Activated CD4-positive, alpha-beta T cell treated with anti-CD3 and anti-CD28 coated beads, Interleukin-2, amount 50 U/mL, for 24 hours (primary cell): ENCODE measurements at regions not wholly inside any gene's neighbourhood (a gene's known extent, or its start where the extent isn't known, plus 50 kb on each side); places are given as distances from the start of the nearest gene placed in this dataset.
"Not testable (repeated sequence)": the region's sequence is repeated elsewhere in the genome, so short reads cannot be mapped to it uniquely, and the experiment has no call there.

Source experiments
- DNase-seq, 2 donors: peaks; one replicate each; pipeline ENCODE4 v3.0.0-alpha.2; 2020; ENCODE audit warnings: low read depth in 1 of 2, low spot score in 1 of 2

DNA sequence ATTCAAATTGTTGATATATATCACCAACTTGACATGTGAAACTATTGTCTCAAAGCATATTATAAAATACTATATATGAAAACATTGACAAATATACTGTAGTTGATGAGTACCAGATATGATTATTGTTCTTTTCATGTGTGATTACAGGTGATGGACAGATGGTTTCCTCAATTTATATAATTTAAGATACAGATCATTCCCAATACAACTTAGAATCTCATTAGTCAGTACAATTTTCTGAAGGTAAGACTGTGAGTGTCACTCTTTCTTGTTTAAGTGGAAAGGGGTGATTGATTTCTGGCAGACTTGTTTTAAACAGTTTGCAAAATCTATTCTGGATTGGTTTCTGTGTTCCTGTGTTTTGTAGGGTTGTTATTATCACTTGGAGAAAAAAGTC, 498.8 kb downstream of the IRS2 start:
- no peak for DNase-seq

DNA sequence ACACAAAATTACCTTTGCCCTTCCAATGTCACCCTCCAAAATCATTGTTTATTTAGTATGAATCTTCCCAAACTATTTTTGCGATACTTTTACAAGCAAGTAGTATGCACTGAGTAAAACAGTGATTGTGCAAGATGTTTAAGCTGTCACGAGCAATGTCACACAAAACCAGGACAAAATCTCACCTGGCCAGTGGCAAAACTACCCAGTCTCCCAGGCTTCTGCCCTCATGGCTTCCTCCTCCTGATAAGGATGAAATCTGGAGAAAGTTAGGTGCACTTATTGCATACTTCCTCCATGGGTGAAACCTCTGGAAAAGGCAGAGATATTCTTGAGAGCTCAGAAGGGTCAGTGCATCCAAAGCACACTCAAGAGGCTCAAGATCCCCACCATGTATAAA, 500.8 kb downstream of the IRS2 start:
- DNase-seq: no peak

DNA sequence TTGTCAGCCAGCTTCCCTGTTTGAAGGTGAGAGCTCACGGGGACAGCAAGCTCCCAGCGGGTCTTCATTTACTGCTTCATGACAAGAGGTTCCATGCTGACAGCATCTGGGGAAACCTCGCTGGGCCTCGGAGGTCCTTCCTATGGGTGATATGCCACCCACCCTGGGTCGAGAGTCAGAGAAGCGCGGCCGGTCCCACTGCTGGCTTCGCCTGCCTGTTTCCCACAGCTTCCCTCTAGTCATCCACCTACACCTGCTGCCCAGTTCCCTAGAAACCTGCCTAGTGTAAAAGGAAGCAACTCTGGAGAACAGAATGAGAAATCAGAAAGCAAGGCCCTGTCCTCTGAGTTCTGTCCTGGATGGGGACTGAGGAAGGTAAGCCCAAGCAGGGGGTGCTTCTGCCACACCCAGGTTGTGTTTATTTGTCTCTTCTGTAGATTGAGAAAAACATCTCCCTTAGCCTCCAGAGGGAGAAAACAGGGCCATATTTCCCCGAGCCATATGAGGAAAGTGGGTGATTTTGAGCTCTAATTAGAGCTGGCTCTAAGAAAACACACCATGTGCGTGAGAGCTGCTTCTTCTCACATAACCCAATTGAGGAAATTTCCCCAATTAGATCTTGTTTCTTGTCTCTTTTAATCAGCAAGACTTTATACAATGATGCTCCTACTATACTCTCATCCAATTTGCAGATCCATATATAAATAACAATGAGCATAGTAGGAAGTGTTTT, 504.3 kb downstream of the IRS2 start:
- no peak for DNase-seq

DNA sequence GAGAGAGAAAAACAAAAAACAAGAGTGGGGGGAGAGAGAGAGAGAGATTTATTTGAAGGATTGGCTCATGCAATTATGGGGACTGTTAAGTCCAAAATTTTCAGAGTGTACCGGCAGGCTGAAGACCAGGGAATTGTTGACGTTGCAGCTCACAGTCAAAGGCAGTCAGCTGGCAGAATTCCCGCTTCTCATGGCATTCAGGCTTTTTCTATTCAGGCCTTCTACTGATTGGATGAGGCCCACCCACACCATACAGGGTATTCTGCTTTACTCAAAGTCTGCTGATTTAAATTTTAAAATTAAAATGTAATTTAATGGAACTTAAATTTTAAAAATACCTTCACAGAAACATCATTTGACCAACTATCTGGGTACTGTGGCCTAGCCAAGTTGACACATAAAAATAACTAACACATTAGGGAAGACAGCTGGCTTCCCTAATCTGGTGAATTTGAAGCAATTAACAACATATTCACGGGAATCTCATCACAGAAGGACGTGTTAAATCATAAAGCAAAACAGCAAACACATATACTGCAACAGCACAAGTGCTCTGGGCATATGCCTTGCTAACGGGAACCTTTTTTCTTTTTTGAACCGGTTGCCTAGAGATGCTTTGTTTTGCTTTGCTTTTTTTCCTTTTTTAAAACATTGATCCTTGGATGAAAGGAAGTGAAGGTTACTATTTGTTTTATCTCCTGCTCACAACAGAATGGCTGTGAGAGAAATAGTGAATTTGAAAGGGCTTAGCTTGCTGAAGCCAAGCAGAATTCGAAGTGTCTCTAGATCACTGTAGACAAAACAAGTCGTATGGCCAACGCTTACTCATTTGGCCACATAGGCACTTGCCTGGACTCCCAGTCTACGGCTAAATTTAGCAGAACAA, 505.1 kb downstream of the IRS2 start:
- no peak for DNase-seq

DNA sequence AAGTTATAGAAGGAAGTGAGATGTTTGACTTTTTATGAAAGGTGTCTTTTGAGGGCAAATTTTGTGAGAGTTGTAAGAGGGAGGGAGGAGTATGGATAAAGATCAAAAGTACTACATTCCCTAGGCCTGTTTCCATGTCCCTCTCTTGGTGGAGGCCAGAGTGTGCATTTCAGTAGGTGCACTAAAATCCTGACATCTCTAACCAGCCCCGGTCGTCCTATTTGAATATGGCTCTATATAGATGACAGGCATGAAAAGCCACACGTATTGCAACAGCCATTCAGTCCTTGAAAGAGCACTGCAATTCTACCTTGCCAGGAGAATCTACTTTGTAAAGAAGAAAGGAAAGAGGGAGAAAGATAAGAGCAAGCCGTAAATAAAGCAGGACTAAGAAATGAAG, 510.1 kb downstream of the IRS2 start:
- DNase-seq: no peak

DNA sequence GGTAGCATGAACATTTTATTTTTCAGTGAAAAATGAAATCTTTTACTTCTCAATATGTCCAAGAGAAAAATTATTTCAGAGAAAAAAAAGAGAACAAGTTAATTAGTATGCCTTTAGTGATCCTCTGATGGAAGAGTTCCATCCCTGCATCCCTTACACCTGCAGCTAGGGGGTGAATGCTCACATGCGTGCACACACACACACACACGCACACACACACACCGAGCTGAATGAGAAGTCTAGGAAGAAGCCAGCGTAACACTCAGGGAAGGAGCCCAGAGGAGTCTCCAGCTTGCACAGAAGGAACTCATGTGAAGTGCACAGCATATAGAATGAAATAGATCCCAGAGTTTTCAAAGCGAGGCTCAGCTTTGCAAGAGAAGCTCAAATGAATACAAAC, 510.5 kb downstream of the IRS2 start:
- no peak for DNase-seq

DNA sequence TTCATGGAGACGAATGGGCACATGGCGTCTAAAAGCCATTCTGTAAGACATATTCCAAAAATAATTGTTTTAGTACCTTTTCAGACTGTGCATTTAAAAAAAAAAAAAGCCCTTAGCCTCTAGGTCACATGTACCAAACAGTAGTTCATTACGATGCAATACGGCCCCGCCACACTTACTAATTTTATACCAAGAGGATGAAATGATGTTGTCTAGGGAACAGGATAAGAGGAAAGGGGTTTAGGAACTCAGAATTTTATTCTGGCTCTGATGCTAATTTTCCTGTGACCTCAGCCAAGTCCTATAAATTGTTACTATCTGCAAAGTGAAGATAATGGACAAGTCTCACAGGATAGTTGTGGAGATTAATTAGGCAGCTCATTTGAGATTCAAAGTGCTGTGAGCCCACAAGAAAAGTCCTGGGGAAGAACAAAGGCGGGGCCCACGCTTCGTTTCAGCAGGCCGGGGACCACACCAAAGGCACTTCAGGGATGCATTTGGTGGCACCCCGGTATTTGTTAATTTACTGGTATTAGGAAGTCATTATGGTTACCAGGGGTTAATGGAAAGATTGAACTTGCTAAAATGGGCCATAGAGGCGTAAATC, 511.1 kb downstream of the IRS2 start:
- no peak for DNase-seq

DNA sequence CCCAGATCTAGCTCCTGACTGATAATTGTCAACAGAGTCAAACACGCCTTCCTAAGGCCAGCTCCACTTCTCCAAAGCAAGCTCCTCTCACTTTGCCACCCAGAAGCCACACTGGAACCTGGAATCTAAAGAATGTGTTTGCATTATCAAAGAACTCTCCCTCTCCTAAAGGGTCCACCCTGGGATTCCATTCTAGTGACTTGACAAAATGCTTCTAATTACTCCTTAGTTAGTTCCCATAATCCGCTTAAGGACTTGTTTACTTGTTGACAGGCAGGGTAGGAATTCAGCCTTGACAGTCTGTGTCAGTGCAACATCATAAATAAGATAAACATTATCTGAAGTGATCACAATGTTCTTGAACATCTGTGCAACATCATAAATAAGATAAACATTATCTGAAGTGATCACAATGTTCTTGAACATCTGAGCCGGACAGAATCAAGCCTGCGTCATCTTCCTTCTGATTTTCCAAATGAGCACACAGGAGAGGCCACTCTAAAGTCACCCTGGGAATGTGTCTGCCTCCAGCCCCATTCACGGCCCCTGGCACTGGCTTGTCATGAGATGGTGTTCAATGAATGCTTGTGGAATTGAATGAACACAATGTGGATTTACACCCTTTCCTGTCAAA, 512.1 kb downstream of the IRS2 start:
- no peak for DNase-seq

DNA sequence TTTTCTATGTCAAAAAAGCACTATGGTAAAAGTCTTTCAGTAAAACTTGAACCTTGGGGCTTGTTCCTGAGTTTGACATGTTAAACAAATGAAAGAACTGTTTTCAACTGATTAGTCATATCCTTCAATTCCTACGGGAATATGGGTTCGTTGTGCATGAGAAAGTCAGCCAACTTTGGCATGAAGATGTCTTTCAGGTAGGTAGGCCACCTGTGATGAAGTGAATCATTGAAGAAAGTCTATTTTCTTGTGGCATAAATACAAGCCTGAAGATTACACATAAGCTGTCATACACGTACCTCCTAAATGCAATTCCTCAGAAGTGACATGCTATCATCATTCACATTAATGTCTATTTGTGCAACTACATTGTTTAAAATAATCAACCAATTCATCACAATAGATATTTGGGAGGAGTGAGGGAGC, 513.0 kb downstream of the IRS2 start:
- no peak for DNase-seq

DNA sequence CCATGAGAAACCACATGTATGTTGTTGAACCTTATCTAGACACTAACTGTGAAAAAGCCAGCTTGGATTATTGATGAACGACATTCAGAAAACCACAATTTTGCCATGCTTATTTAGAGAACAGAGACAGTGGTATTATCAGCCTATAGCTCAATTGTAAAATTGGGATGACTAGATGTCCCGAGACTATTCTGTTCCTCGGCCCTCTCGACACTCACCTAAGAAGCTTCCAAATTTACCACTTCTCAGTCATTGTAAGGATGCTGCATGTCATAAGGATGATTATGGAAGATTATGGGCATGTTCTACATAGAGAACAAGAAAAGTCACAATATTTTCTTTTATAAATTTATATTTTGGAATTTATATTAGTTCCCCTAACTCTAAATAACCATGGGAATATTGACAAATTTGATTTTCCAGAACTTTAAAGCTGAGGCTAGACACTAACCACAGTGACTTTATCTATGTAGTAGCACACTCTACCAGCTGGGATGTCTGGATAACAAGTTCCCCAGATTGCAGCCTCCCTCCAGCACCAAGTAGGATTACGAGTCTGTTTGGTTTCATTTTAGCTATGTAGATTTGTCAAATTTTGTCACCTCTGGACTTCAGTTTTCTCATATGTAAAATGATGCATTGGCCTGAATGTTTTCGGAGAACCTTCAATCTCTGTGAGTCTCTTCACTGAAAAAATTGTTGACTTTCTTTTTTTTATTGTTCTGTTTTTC, 513.6 kb downstream of the IRS2 start:
- no peak for DNase-seq

DNA sequence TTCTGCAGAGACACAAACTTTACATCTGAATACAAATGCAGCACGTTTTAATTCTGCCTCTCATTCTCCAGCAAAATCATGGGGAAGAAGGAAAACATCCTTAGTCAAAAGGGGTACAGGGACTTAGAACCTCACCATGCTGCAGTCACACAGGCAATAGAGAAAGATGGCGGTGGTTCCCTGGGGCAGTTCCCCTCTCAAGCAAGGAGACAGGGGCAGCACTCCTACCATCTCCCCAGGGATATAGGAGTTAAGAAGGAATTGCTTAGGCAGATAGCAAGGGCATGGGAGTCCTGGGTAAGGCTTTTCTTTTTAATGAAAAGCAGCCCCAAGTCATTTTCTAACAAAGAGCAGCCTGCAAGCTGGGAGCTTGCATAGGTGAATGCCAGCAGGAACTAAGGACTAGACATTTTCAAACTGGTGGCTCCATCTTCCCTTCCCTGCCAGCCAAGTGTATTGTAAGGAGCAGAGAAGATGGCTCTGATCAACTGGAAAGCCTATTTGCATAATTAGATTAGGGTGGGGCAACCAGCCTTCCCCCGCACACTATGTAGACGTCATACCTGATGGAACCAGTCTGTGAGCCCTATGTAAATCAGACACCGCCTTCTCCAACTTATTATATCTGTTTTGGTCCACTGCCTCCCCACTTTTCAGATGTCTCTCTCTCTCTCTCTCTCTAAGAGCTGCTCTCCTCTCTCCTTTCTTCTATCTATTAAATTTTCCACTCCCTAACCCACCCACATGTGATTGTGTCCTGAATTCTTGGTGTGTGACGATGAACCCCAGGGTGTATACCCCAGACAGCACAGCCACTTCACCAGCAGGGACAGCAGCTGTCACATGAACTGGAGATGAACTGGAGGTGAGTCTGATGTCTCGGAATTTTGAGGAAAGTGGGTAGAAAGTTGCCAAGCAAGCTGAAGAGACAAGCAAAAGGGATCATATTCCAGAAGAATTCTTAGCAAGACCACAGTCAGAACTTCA, 514.5 kb downstream of the IRS2 start:
- no peak for DNase-seq

DNA sequence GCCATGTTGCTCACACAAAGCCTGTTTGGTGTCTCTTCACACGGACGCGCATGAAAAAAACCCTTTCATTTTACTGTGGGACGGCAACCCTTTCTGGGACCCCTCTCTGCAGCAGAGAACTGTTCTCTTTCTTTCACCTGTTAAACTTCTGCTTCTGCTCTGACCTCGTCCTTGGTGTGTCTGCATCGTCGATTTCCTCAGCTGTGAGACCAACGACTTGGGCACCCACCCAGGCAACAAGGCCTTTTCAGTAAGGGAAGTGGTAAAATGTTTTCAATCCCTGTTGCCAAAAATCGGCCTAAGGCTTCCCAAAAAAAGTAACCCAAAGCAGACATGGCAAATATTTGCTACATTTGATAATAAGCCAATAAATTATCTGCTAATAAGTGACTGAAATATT, 515.3 kb downstream of the IRS2 start:
- no peak for DNase-seq

DNA sequence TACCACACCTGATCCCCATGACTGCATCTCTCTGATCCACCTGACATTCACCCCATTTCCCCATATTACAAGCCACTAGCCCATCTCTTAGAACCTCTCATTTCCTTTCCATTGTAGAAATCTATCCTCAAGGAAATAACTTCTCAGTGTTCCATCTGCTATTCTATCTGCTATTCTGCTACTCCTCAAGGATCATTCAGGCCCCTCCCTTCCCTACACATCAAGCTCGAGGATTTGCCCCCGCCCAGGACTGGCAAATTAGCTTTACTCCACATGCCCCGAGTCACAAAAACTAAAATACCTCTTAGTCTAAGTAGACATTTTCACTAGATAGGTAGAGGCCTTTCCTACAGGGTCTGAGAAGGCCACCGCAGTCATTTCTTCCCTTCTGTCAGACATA, 517.0 kb downstream of the IRS2 start:
- not testable (repeated sequence) for DNase-seq

DNA sequence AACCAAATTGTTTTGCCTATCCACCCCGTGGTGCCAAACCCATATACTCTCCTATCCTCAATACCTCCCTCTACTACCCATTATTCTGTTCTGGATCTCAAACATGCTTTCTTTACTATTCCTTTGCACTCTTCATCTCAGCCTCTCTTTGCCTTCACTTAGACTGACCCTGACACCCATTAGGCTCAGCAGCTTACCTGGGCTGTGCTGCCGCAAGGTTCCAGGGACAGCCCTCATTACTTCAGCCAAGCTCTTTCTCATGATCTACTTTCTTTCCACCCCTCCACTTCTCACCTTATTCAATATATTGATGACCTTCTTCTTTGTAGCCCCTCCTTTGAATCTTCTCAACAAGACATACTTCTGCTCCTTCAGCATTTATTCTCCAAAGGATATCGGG, 517.9 kb downstream of the IRS2 start:
- DNase-seq: not testable (repeated sequence)

DNA sequence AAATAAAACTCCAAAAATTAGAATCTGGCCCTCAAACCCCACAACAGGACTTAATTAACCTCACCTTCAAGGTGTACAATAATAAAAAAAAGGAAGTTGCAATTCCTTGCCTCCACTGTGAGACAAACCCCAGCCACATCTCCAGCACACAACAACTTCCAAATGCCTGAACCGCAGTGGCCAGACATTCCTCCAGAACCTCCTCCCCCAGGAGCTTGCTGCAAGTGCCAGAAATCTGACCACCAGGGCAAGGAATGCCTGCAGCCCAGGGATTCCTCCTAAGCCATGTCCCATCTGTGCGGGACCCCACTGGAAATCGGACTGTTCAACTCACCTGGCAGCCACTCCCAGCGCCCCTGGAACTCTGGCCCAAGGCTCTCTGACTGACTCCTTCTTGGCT, 519.0 kb downstream of the IRS2 start:
- not testable (repeated sequence) for DNase-seq

DNA sequence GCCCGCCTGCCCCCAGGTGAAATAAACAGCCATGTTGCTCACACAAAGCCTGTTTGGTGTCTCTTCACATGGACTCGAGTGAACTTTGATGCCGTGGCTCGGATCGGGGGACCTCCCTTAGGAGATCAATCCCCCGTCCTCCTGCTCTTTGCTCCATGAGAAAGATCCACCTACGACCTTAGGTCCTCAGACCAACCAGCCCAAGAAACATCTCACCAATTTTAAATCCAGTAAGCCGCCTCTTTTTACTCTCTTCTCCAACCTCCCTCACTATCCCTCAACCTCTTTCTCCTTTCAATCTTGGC, 521.0 kb downstream of the IRS2 start:
- not testable (repeated sequence) for DNase-seq

DNA sequence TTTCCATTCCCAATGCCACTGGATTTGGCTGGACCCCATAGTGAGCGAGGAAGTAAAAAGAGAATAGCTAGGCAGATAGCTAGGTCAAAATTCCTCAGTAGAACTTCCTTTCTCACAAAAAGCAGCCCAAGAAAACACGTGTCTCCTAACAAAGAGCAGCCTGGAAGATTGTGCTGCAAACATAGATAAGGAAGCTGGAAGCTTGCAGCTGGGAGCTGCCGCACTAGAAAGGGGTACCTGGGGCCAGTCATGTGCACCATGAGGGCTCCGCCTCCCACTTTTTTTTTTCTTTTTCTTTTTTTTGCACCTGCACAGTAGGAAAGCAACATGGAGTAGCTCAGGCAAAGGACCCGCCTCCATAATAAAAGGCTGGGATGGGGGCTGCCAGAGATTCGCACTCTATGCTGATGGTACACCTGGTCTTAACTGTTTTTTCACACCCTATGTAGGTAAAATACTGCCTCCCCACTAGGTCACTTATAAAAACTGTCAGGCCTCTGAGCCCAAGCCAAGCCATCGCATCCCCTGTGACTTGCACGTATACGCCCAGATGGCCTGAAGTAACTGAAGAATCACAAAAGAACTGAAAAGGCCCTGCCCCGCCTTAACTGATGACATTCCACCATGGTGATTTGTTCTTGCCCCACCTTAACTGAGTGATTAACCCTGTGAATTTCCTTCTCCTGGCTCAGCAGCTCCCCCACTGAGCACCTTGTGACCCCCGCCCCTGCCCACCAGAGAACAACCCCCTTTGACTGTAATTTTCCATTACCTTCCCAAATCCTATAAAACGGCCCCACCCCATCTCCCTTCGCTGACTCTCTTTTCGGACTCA, 521.6 kb downstream of the IRS2 start:
- DNase-seq: not testable (repeated sequence)

DNA sequence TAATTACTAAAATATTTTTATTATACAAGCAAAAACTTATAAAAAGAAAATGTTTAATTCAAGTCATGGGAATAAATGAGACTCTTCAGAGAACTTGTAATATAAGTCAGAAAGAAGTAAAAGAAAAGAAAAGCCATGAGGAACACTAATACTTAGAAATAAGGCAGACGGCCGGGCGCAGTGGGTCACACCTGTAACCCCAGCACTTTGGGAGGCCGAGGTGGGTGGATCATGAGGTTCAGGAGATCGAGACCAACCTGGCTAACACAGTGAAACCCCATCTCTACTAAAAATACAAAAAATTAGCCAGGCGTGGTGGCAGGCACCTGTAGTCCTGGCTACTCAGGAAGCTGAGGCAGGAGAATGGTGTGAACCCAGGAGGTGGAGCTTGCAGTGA, 528.6 kb downstream of the IRS2 start:
- DNase-seq: not testable (repeated sequence)
